Stimulated activated CD8-positive, alpha-beta memory T cell treated with anti-CD3 and anti-CD28 coated beads, Interleukin-12 subunit alpha, Interleukin-12 subunit beta, amount 100 ng/mL, for 1 hour (primary cell): ENCODE measurements at regions not wholly inside any gene's neighbourhood (a gene's known extent, or its start where the extent isn't known, plus 50 kb on each side); places are given as distances from the start of the nearest gene placed in this dataset.
A peak's percentile ranks its signal among the peaks of the same experiment; 100 is the strongest.
"Not testable (repeated sequence)": the region's sequence is repeated elsewhere in the genome, so short reads cannot be mapped to it uniquely, and the experiment has no call there.

ENCODE experiments used
- DNase-seq: peaks from one replicate; pipeline ENCODE4 v3.0.0-alpha.2; 2020; ENCODE audit warnings: low read depth

GRCh38 chr10:26355241-26355640 is 82.9 kb upstream of the APBB1IP start:
- DNase-seq = no peak

DNA sequence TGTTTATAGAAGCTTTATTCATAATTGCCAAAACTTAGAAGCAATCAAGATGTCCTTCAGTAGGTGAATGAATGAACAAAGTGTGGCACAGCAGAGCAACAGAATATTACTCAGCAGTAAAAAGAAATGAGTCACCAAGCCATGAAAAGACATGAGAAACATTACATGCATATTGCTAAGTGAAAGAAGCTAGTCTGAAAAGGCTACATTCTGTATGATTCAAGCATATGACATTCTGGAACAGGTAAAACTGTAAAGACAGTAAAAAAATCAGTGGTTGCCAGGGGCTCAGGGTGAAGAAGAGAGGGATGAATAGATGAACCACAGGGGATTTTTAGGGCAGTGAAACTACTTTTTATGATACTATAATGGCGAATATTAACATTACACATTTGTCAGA is 80.9 kb upstream of the APBB1IP start:
- DNase-seq = no peak

DNA sequence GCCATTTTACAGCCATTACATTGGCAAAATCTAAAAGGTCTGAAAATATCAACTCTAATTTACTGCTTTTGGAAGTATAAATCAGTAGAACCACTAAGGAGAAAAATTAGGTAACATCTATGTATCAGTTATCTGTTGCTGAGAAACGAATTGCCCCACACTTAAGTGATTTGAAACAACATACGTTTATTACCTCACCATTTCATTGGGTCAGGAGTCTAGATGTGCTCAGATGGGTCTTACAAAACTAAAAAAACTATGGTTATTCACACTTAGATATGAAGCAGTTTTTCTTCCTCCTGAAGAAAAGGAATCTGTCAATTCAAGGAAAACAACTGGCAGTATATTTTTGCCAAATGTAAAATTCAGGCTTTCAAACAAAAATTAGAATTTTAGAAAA is 80.1 kb upstream of the APBB1IP start:
- no peak for DNase-seq

- DNase-seq = no peak
Observed at GRCh38 chr10:26359670-26360069, 78.5 kb upstream of the APBB1IP start.

- DNase-seq = no peak
Observed at GRCh38 chr10:26361351-26361750, 76.8 kb upstream of the APBB1IP start.

- DNase-seq = no peak
Observed at GRCh38 chr10:26361971-26362370, 76.2 kb upstream of the APBB1IP start.

DNA sequence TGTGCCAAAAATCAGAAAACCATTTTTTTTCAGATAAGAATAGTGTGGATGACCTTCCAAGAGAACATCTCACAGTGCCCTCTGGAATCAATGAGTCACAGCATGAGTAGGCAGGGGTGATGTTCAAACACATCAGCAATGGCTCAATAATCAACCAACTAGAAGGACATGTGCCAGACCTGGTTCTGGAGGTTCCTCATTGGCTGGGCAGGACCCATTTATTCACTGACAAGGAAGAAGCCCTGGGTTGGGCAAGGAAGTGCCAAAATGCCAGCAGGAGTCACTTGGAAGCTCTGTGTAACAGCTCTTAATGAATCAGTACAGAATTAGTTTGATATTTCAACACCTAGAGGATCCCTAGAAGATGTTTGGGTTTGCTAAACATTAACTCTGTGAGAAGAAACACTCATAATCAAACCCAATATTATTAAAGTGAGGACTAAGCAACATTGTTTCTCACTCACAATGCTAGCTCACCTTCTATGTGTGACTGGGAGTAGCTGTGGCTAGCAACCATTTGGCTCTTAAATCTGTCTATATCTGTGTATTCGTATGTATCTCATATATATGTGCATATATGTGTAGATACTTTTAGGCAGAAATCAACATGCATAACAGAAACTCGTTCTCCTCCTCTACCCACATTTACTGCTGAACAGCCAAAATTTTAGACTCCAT is 72.3 kb upstream of the APBB1IP start:
- no peak for DNase-seq

GRCh38 chr10:26367035-26367434 is 71.1 kb upstream of the APBB1IP start:
- not testable (repeated sequence) for DNase-seq

- peak; percentile 3 for DNase-seq
Observed at GRCh38 chr10:26367771-26368170, 70.4 kb upstream of the APBB1IP start.

- no peak for DNase-seq
Observed at GRCh38 chr10:26368463-26368862, 69.7 kb upstream of the APBB1IP start.

DNA sequence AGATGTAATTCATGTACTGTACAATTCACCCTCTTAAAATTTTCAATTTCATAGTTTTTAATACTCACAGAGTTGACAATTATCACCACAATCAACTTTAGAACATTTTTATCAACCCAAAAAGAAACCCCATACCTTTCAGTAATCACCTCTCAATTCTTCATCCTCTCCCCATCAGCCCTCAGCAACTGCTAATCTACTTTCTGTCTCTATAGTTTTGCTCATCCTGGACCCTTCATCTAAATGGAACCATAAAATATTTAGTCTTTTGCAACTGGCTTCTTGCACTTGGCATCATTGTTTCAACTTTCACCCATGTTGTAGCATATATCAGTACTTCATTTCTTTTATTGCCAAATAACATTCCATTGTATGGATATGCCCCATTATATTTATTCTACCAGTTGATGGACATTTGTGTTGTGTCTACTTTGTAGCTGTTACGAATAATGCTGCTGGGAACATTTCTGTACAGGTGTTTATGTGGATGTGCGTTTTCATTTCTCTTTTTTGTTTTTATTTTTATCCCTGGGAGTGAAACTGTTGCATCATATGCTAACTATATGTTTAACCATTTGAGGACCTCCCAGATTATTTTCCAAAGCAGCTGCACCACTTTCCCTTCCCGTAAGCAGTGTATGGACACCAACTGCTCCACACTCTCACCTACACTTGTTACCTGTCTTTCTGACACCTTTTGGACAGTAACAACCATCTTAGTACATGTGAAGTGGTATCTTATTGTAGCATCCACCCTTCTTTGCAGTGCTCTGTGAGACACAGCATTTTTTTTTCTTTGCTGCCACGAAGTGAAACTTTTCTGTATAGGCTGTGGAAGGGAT is 65.4 kb upstream of the APBB1IP start:
- no peak for DNase-seq

GRCh38 chr10:26374426-26374825 is 63.7 kb upstream of the APBB1IP start:
- no peak for DNase-seq

DNA sequence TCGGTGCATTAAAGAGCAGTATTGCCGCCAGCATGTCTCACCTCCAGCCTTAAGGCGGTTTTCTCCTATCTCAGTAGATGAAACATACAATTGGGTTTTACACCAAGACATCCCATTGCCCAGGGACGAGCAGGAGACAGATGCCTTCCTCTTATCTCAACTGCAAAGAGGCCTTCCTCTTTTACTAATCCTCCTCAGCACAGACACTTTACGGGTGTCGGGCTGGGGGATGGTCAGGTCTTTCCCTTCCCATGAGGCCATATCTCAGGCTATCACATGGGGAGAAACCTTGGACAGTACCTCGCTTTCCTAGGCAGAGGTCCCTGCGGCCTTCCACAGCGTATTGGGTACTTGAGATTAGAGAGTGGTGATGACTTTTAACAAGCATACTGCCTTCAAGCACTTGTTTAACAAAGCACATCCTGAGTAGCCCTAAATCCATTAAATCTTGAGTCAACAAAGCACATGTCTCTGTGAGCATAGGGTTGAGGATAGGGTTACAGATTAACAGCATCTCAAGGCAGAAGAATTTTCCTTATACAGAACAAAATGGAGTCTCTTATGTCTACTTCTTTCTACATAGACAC is 60.8 kb upstream of the APBB1IP start:
- not testable (repeated sequence) for DNase-seq

- no peak for DNase-seq
Observed at GRCh38 chr10:26378861-26379294, 59.3 kb upstream of the APBB1IP start.

- DNase-seq = no peak
Observed at GRCh38 chr10:26380815-26381214, 57.3 kb upstream of the APBB1IP start.

DNA sequence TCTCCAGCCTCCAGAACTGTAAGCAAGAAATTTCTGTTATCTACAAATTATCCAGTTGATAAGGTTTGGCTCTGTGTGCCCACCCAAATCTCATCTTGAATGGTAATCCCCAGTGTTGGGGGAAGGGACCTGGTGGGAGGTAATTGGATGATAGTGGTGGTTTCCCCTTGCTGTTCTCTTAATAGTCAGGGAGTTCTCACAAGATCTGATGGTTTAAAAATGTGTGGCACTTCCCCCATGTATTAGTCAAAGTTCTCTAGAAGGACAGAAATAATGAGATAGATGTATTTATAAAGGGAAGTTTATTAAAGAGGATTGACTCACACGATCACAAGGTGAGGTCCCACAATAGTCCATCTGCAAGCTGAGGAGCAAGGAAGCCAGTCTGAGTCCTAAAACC is 56.2 kb upstream of the APBB1IP start:
- DNase-seq = no peak

DNA sequence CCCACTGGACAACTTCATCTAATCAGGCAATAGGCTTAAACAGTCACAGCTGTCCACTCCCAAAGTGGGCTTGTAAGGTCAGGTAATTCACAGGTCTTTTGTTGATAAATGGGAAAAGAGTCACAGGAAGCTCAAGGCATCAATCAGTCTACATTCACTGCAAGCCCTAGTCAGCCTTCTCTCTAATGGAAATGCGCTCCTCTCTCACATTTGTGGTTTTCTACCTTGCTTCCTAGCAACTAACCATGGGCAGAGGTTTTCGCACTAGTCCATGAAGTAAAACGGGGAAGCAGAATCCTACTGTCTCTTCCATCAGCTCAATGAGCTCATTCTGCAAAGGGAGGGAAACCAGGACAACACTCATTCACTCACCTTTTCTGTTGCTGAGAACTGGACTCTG is 53.5 kb upstream of the APBB1IP start:
- no peak for DNase-seq

DNA sequence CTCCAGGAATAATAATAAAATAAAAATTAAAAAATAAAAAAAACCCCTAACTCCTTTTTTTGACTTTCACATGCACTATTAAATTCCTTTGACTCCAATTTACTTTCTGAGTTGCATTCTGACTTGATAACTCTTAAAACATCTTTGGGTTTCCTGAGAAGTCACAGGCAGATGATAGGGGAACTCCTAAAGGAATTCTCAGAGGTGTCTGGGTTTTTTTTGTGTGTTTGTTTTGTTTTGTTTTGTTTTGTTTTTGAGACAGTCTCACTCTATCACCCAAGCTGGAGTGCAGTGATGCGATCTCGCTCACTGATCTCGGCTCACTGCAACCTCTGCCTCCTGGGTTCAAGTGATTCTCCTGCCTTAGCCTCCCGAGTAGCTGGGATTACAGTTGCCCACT is 52.7 kb upstream of the APBB1IP start:
- no peak for DNase-seq

GRCh38 chr10:26386781-26387180 is 51.4 kb upstream of the APBB1IP start:
- DNase-seq = no peak
